GM21360 (cell line): ENCODE measurements at regions not wholly inside any gene's neighbourhood (a gene's known extent, or its start where the extent isn't known, plus 50 kb on each side); places are given as distances from the start of the nearest gene placed in this dataset.

ENCODE experiments used
- ATAC-seq: cut with Tn5 transposase; IDR thresholded peaks from one replicate; pipeline ENCODE4 v1.9.1; 2021; ENCODE audit warnings: mild to moderate bottlenecking, moderate library complexity; ENCODE audit not compliant: unreplicated experiment

- peak; percentile 92 for ATAC-seq
These were observed 583.5 kb downstream of the XIRP2 start for GRCh38 chr2:167471734-167472133.

- ATAC-seq, result peak; percentile 74
These were observed 583.1 kb downstream of the XIRP2 start for GRCh38 chr2:167471332-167471731.

GRCh38 chr2:167462379-167462778 is 574.1 kb downstream of the XIRP2 start:
- ATAC-seq, result no peak

- ATAC-seq, result no peak
These were observed 565.8 kb downstream of the XIRP2 start for GRCh38 chr2:167454036-167454435.

- ATAC-seq, result no peak
These were observed 563.4 kb downstream of the XIRP2 start for GRCh38 chr2:167451496-167452289.

- no peak for ATAC-seq
These were observed 562.1 kb downstream of the XIRP2 start for GRCh38 chr2:167450364-167450763.

GRCh38 chr2:167440382-167440781 is 552.1 kb downstream of the XIRP2 start:
- ATAC-seq, result no peak

GRCh38 chr2:167438206-167438605 is 549.9 kb downstream of the XIRP2 start:
- ATAC-seq, result no peak

GRCh38 chr2:167431949-167432348 is 543.7 kb downstream of the XIRP2 start:
- no peak for ATAC-seq

GRCh38 chr2:167430447-167430846 is 542.2 kb downstream of the XIRP2 start:
- ATAC-seq, result no peak

GRCh38 chr2:167424803-167425755 is 536.8 kb downstream of the XIRP2 start:
- no peak for ATAC-seq

GRCh38 chr2:167424221-167424620 is 535.9 kb downstream of the XIRP2 start:
- no peak for ATAC-seq

- ATAC-seq, result no peak
These were observed 535.5 kb downstream of the XIRP2 start for GRCh38 chr2:167423731-167424130.

- no peak for ATAC-seq
These were observed 531.9 kb downstream of the XIRP2 start for GRCh38 chr2:167420211-167420610.

- ATAC-seq, result no peak
These were observed 526.8 kb downstream of the XIRP2 start for GRCh38 chr2:167415068-167415467.

GRCh38 chr2:167411367-167411766 is 523.1 kb downstream of the XIRP2 start:
- ATAC-seq, result no peak

- ATAC-seq, result no peak
These were observed 518.3 kb downstream of the XIRP2 start for GRCh38 chr2:167406558-167406957.

GRCh38 chr2:167404627-167405284 is 516.5 kb downstream of the XIRP2 start:
- ATAC-seq, result no peak

- no peak for ATAC-seq
These were observed 513.0 kb downstream of the XIRP2 start for GRCh38 chr2:167401309-167401708.

GRCh38 chr2:167400546-167400945 is 512.3 kb downstream of the XIRP2 start:
- ATAC-seq, result no peak

- ATAC-seq, result no peak
These were observed 510.6 kb downstream of the XIRP2 start for GRCh38 chr2:167398873-167399272.
